OCI-LY1 (cell line): ENCODE measurements at regions not wholly inside any gene's neighbourhood (a gene's known extent, or its start where the extent isn't known, plus 50 kb on each side); places are given as distances from the start of the nearest gene placed in this dataset.

Experiments
- H2AFZ ChIP-seq: fragments of 200-600 bp; sonication (generic), shearing (Covaris generic); 2 replicates; pipeline ENCODE4 v1.6.0; 2014; ENCODE audit warnings: antibody characterized with exemption, mild to moderate bottlenecking, low read length
- H3F3A ChIP-seq: fragments of 200-600 bp; sonication (generic), shearing (Covaris generic); 2 replicates; pipeline ENCODE4 v1.6.0; 2014; ENCODE audit warnings: mild to moderate bottlenecking, antibody characterized with exemption, low read length, moderate library complexity; ENCODE audit not compliant: insufficient read depth
- H3K27ac ChIP-seq: fragments of 200-600 bp; sonication (generic); 2 replicates; pipeline ENCODE4 v1.5.1; 2014; ENCODE audit warnings: low read length, mixed run types, mild to moderate bottlenecking, low read depth; ENCODE audit not compliant: poor library complexity, severe bottlenecking
- H3K27me3 ChIP-seq: fragments of 200-600 bp; sonication (generic); 2 replicates; pipeline ENCODE4 v1.6.0; 2014; ENCODE audit warnings: antibody characterized with exemption, mild to moderate bottlenecking, low read length, moderate library complexity; ENCODE audit not compliant: insufficient read depth
- H3K36me3 ChIP-seq: fragments of 200-600 bp; sonication (generic); 2 replicates; pipeline ENCODE4 v1.6.1; 2014; ENCODE audit warnings: mild to moderate bottlenecking, antibody characterized with exemption, low read length, moderate library complexity, mixed read lengths; ENCODE audit not compliant: insufficient read depth
- H3K4me1 ChIP-seq: fragments of 200-600 bp; sonication (generic); 2 replicates; pipeline ENCODE4 v1.5.1; 2014; ENCODE audit warnings: mild to moderate bottlenecking, low read length, moderate library complexity; ENCODE audit not compliant: insufficient read depth, severe bottlenecking
- H3K4me2 ChIP-seq: fragments of 200-600 bp; sonication (generic), shearing (Covaris generic); 2 replicates; pipeline ENCODE4 v1.6.1; 2014; ENCODE audit warnings: low read length
- H3K4me3 ChIP-seq: fragments of 200-600 bp; sonication (generic); 2 replicates; pipeline ENCODE4 v1.5.1; 2014; ENCODE audit warnings: low read length, low read depth, mild to moderate bottlenecking, mixed read lengths; ENCODE audit not compliant: poor library complexity, severe bottlenecking
- H3K79me2 ChIP-seq: fragments of 200-600 bp; shearing (Covaris generic); 2 replicates; pipeline ENCODE4 v1.6.1; 2016; ENCODE audit warnings: mixed run types, low read length, mixed read lengths; ENCODE audit not compliant: insufficient read depth
- H3K9ac ChIP-seq: fragments of 200-600 bp; sonication (generic), shearing (Covaris generic); 2 replicates; pipeline ENCODE4 v1.6.1; 2014; ENCODE audit warnings: mild to moderate bottlenecking, low read length, mixed read lengths
- H3K9me2 ChIP-seq: fragments of 200-600 bp; sonication (generic), shearing (Covaris generic); 2 replicates; pipeline ENCODE4 v1.6.1; 2014; ENCODE audit warnings: low read depth, mild to moderate bottlenecking, low read length, mixed read lengths
- H3K9me3 ChIP-seq: fragments of 200-600 bp; shearing (Covaris generic); 2 replicates; pipeline ENCODE4 v1.6.1; 2014; ENCODE audit warnings: low read length, mixed read lengths
- H4K20me1 ChIP-seq: fragments of 200-600 bp; sonication (generic), shearing (Covaris generic); 2 replicates; pipeline ENCODE4 v1.6.0; 2016; ENCODE audit warnings: mild to moderate bottlenecking, low read length; ENCODE audit not compliant: insufficient read depth
- EZH2 ChIP-seq: fragments of 200-600 bp; sonication (generic), shearing (Covaris generic); IDR thresholded peaks from 2 replicates; pipeline ENCODE4 v1.8.0; 2017; ENCODE audit warnings: borderline replicate concordance, mixed run types, mild to moderate bottlenecking, antibody characterized with exemption, low read length, moderate library complexity, mixed read lengths
- TF ChIP-seq, protein P1 (sequence below): fragments of 200-600 bp; sonication (generic), shearing (Covaris generic); IDR thresholded peaks from 2 replicates; pipeline ENCODE4 v1.5.1; 2017; ENCODE audit warnings: mild to moderate bottlenecking, antibody characterized with exemption, low read length, moderate library complexity, mixed read lengths

GRCh38 chr6:133683308-133683580, 205.7 kb upstream of the TCF21 start:
- Histone ChIP-seq H2AFZ (no peak overlapping the region), H3F3A (no peaks in the 10 kb centered on the region), H3K36me3 (no peaks in the 10 kb centered on the region), H3K27me3 (no peaks in the 10 kb centered on the region), H3K9ac (no peak overlapping the region), H3K4me2 (no peak overlapping the region), H3K4me1 (no peaks in the 10 kb centered on the region), H3K9me3 (no peaks in the 10 kb centered on the region), H3K4me3 (no peak overlapping the region), H3K27ac (no peak overlapping the region), H3K9me2 (no peaks in the 10 kb centered on the region), H3K79me2 (no peaks in the 10 kb centered on the region), H4K20me1 (no peaks in the 10 kb centered on the region)
- TF ChIP-seq, protein P1, sequence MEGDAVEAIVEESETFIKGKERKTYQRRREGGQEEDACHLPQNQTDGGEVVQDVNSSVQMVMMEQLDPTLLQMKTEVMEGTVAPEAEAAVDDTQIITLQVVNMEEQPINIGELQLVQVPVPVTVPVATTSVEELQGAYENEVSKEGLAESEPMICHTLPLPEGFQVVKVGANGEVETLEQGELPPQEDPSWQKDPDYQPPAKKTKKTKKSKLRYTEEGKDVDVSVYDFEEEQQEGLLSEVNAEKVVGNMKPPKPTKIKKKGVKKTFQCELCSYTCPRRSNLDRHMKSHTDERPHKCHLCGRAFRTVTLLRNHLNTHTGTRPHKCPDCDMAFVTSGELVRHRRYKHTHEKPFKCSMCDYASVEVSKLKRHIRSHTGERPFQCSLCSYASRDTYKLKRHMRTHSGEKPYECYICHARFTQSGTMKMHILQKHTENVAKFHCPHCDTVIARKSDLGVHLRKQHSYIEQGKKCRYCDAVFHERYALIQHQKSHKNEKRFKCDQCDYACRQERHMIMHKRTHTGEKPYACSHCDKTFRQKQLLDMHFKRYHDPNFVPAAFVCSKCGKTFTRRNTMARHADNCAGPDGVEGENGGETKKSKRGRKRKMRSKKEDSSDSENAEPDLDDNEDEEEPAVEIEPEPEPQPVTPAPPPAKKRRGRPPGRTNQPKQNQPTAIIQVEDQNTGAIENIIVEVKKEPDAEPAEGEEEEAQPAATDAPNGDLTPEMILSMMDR = no peak
- no peak for TF ChIP-seq EZH2

DNA sequence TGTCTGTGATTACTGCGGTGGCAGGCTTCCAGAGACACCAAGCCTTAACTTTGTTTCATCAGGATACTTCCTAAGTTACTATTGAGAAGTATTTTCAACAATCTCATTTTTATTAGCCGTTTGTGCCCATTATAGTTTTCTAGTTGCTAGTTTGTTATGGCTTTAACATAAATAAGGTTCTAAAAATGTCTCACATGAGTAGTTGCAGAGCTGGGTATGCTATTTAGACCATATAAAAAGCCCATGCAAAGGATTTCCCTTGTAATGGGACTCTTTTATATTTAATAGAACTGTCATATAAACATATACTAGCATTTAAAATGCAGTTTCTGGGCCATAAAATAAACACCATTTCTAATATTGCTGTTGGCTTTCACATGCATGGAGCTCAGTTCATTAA, 205.3 kb upstream of the TCF21 start:
- H3K9me3 ChIP-seq = no peaks in the 10 kb centered on the region
- no peaks in the 10 kb centered on the region for H4K20me1 ChIP-seq
- no peaks in the 10 kb centered on the region for H3K27me3 ChIP-seq
- TF ChIP-seq, protein P1 = no peak
- no peak for TF ChIP-seq EZH2
- no peak overlapping the region for H3K27ac ChIP-seq
- H3K9ac ChIP-seq = no peak overlapping the region
- no peaks in the 10 kb centered on the region for H3K79me2 ChIP-seq
- no peaks in the 10 kb centered on the region for H3F3A ChIP-seq
- no peak overlapping the region for H3K4me3 ChIP-seq
- H3K4me2 ChIP-seq = no peak overlapping the region
- H3K4me1 ChIP-seq = no peaks in the 10 kb centered on the region
- H2AFZ ChIP-seq = no peak overlapping the region
- H3K9me2 ChIP-seq = no peaks in the 10 kb centered on the region
- no peaks in the 10 kb centered on the region for H3K36me3 ChIP-seq

DNA sequence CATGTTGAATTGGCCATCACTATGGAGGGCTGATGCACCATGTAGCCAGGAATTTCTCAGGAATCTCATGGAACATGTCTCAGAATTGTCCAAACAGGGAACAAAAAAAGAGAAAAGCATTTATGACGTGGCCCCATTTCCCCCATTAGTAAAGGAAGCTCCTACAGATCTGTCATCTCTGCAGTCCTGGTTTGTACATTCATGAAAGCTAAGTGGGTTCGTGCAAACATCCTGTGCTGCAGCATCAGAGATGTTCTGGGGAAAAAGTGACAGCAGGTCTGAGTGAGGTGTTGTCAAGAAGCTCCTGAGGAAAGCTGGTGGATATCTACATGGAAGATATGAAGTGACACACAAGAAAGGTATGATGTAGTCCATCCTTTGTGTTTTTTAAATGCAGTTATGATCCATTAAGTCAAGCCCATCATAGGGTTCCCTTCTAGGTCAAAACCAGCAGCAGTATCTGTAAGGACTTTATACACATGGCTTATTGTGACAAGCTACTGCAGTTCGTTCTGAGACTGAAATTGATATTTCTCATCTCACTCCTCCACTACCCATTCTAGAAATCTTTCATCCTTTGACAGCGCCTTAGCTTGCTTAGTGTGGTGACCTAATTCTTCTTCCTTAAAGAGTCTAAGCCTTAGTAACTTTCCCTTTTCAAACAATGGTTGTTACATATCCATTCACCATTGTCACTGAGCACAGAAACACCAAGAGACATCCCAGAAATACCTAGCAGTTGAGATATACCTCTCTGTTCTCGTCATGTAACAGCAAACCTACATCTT, 200.0 kb upstream of the TCF21 start:
- no peaks in the 10 kb centered on the region for H3K4me1 ChIP-seq
- H3K27me3 ChIP-seq = no peaks in the 10 kb centered on the region
- TF ChIP-seq EZH2 = no peak
- TF ChIP-seq, protein P1 = no peak
- H2AFZ ChIP-seq = no peak overlapping the region
- H3K4me2 ChIP-seq = no peak overlapping the region
- no peaks in the 10 kb centered on the region for H4K20me1 ChIP-seq
- H3F3A ChIP-seq = no peaks in the 10 kb centered on the region
- no peaks in the 10 kb centered on the region for H3K79me2 ChIP-seq
- no peaks in the 10 kb centered on the region for H3K36me3 ChIP-seq
- no peak overlapping the region for H3K9ac ChIP-seq
- no peak overlapping the region for H3K4me3 ChIP-seq
- H3K9me2 ChIP-seq = no peaks in the 10 kb centered on the region
- H3K9me3 ChIP-seq = no peaks in the 10 kb centered on the region
- no peak overlapping the region for H3K27ac ChIP-seq
